Epithelial cell of esophagus (primary cell): ENCODE measurements at regions not wholly inside any gene's neighbourhood (a gene's known extent, or its start where the extent isn't known, plus 50 kb on each side); places are given as distances from the start of the nearest gene placed in this dataset.

Experiments used
- DNase-seq: peaks from one replicate; pipeline ENCODE4 v3.0.0; 2010; ENCODE audit warnings: low read depth
- H3K4me3 ChIP-seq: 2 replicates; pipeline ENCODE4 v1.5.1; 2011; ENCODE audit warnings: mild to moderate bottlenecking, low read length, control low read depth
- CTCF ChIP-seq: IDR thresholded peaks from 2 replicates; pipeline ENCODE4 v1.5.1; 2011; ENCODE audit warnings: low read depth, mild to moderate bottlenecking, low read length, control low read depth, inconsistent platforms; ENCODE audit not compliant: insufficient read depth; ENCODE audit errors: missing control alignments

GRCh38 chr5:13640270-13640669, 304.2 kb downstream of the DNAH5 start:
- no peak for TF ChIP-seq CTCF
- DNase-seq: peak; percentile 34
- H3K4me3 ChIP-seq: no peak overlapping the region

GRCh38 chr5:13632676-13633075, 311.8 kb downstream of the DNAH5 start:
- DNase-seq: peak; percentile 83
- TF ChIP-seq CTCF: no peak
- no peak overlapping the region for H3K4me3 ChIP-seq

- no peak for TF ChIP-seq CTCF
- peak; percentile 17 for DNase-seq
- no peak overlapping the region for H3K4me3 ChIP-seq
Measured at GRCh38 chr5:13629218-13629617, 315.3 kb downstream of the DNAH5 start.

GRCh38 chr5:13627673-13628454, 316.6 kb downstream of the DNAH5 start:
- TF ChIP-seq CTCF: no peak
- DNase-seq: no peak
- no peak overlapping the region for H3K4me3 ChIP-seq

- DNase-seq: no peak
- no peak overlapping the region for H3K4me3 ChIP-seq
- no peak for TF ChIP-seq CTCF
Measured at GRCh38 chr5:13625616-13626198, 318.8 kb downstream of the DNAH5 start.

- no peak for TF ChIP-seq CTCF
- no peak for DNase-seq
- H3K4me3 ChIP-seq: no peak overlapping the region
Measured at GRCh38 chr5:13624283-13625074, 320.0 kb downstream of the DNAH5 start.

- TF ChIP-seq CTCF: no peak
- no peak overlapping the region for H3K4me3 ChIP-seq
- DNase-seq: no peak
Measured at GRCh38 chr5:13613621-13614020, 330.9 kb downstream of the DNAH5 start.
